K562 (cell line): ENCODE measurements at regions not wholly inside any gene's neighbourhood (a gene's known extent, or its start where the extent isn't known, plus 50 kb on each side); places are given as distances from the start of the nearest gene placed in this dataset.
A peak's percentile ranks its signal among the peaks of the same experiment; 100 is the strongest.
"Not testable (repeated sequence)": the region's sequence is repeated elsewhere in the genome, so short reads cannot be mapped to it uniquely, and the experiment has no call there.

Experiments
- ATAC-seq: fragments of 200-7000 bp; cut with Tn5 transposase; 3 replicates; pipeline ENCODE4 v1.9.1; 2020; ENCODE audit warnings: moderate library complexity
- BruUV-seq: library from RNA; stranded (reverse); fragments of 400-500 nt; replicated peaks from 2 replicates; lab custom pipeline; 2021; lab: Mats Ljungman, UMichigan
- CTCF ChIA-PET: fragments of 300-600 bp; formaldehyde crosslinking; extraction: SDS; loops from one replicate; lab custom pipeline; 2021; ENCODE audit warnings: low intra/inter-chr PET ratio; lab: Yijun Ruan, JAX
- POLR2A ChIA-PET: fragments of 300-600, 350-650 bp; sonication (Branson Sonifier 250); formaldehyde crosslinking; extraction: SDS; loops from one replicate; lab custom pipeline; 2021; ENCODE audit warnings: antibody characterized with exemption, inconsistent platforms; lab: Yijun Ruan, JAX
- DNase-seq, 4 experiments: peaks; one replicate each; pipeline versions ENCODE4 v3.0.0 to v3.0.0-alpha.2; 2011 to 2018; ENCODE audit warnings: low spot score in 3 of 4, mixed read lengths in 3 of 4; ENCODE audit errors: extremely low read depth in 1 of 4
- FAIRE-seq: peaks from 2 replicates; lab custom pipeline; 2011; peaks lifted over from hg19 to GRCh38; lab: Jason Lieb, UNC
- H2AFZ ChIP-seq: 2 replicates; pipeline ENCODE4 v1.6.0; 2011; ENCODE audit warnings: low read depth, low read length, control low read depth, inconsistent platforms
- H3K27ac ChIP-seq: fragments of 200-600 bp; 3 replicates; pipeline ENCODE4 v1.8.0; 2011; ENCODE audit warnings: low read depth, mild to moderate bottlenecking, control low read depth, inconsistent platforms, low read length, moderate library complexity, mixed read lengths; ENCODE audit errors: extremely low read depth
- H3K27me3 ChIP-seq, 2 experiments: fragments of 300-600 bp in 1 of 2; 2 replicates in 1 of 2; 3 replicates in 1 of 2; pipeline versions ENCODE4 v1.6.0 to v1.8.0; 2011; ENCODE audit warnings: inconsistent platforms in 2 of 2, low read length in 2 of 2, mild to moderate bottlenecking in 1 of 2, mixed read lengths in 1 of 2, moderate library complexity in 1 of 2; ENCODE audit not compliant: control insufficient read depth in 2 of 2, insufficient read depth in 2 of 2
- H3K36me3 ChIP-seq: fragments of 300-600 bp; 3 replicates; pipeline ENCODE4 v1.8.0; 2011; ENCODE audit warnings: mild to moderate bottlenecking, low read length, inconsistent platforms; ENCODE audit not compliant: control insufficient read depth, insufficient read depth
- H3K4me1 ChIP-seq, 2 experiments: fragments of 200-600 bp in 1 of 2; replicated peaks in 1 of 2; 2 replicates in 1 of 2; 3 replicates in 1 of 2; pipeline versions ENCODE4 v1.5.1 to v1.8.0; 2011; ENCODE audit warnings: inconsistent platforms in 2 of 2, low read length in 2 of 2, mild to moderate bottlenecking in 1 of 2, mixed read lengths in 1 of 2, moderate library complexity in 1 of 2; ENCODE audit not compliant: control insufficient read depth in 2 of 2, insufficient read depth in 2 of 2
- H3K4me2 ChIP-seq: 2 replicates; pipeline ENCODE4 v1.6.1; 2011; ENCODE audit warnings: low read length, control low read depth, inconsistent platforms, mixed read lengths; ENCODE audit not compliant: insufficient read depth
- H3K4me3 ChIP-seq: fragments of 200-600 bp; sonication (generic), shearing (Covaris generic); 2 replicates; pipeline ENCODE4 v1.5.1; 2016; ENCODE audit warnings: control low read depth, inconsistent platforms
- H3K79me2 ChIP-seq: fragments of 200-600 bp; 3 replicates; pipeline ENCODE4 v1.8.0; 2011; ENCODE audit warnings: low read length, inconsistent platforms; ENCODE audit not compliant: control insufficient read depth, insufficient read depth
- H3K9ac ChIP-seq, 2 experiments: 2 replicates each; pipeline versions ENCODE4 v1.6.0 to v1.6.1; 2011; ENCODE audit warnings: low read depth in 2 of 2, low read length in 2 of 2, control low read depth in 1 of 2, inconsistent platforms in 1 of 2, mild to moderate bottlenecking in 1 of 2, mixed read lengths in 1 of 2; ENCODE audit not compliant: insufficient read depth in 1 of 2
- H3K9me1 ChIP-seq: one replicate; pipeline ENCODE4 v1.6.0; 2011; ENCODE audit warnings: inconsistent platforms, mild to moderate bottlenecking, low read length, moderate library complexity; ENCODE audit not compliant: control insufficient read depth, insufficient read depth
- H3K9me3 ChIP-seq: replicated peaks from 2 replicates; pipeline ENCODE4 v1.5.1; 2011; ENCODE audit warnings: low read depth, low read length, inconsistent platforms; ENCODE audit not compliant: control insufficient read depth, insufficient read depth
- H4K20me1 ChIP-seq: replicated peaks from 2 replicates; pipeline ENCODE4 v1.6.1; 2011; ENCODE audit warnings: low read length, inconsistent platforms, mixed read lengths; ENCODE audit not compliant: control insufficient read depth, insufficient read depth
- WGBS: fragments of 100-300 bp; shearing (Covaris generic); methylation state at CpG from one replicate; pipeline ENCODE4 v1.1.6; 2016; ENCODE audit warnings: low coverage, mixed read lengths; ENCODE audit not compliant: insufficient coverage; ENCODE audit errors: missing lambda C conversion rate; 5-methylcytosine and 5-hydroxymethylcytosine counted together
- in situ Hi-C: fragments of 300-500 bp; cut with MboI; formaldehyde crosslinking; loops from 4 replicates; pipeline ENCODE4 v1.15.0; 2018; ENCODE audit warnings: inconsistent platforms, mixed read lengths
- intact Hi-C: fragments of 100-400 bp; cut with micrococcal nuclease; formaldehyde crosslinking; loops from 2 replicates; pipeline ENCODE4 v1.14.2; 2022

GRCh38 chr15:20248434-20248833 is 293.2 kb downstream of the GOLGA6L6 start:
- H3K4me3 ChIP-seq, BruUV-seq, H3K9me1 ChIP-seq, H3K9ac ChIP-seq, FAIRE-seq, H4K20me1 ChIP-seq, H3K4me2 ChIP-seq, CTCF ChIA-PET, H3K36me3 ChIP-seq, intact Hi-C loops, H3K27ac ChIP-seq, H3K79me2 ChIP-seq, H3K4me1 ChIP-seq, H2AFZ ChIP-seq, H3K27me3 ChIP-seq, H3K9me3 ChIP-seq, POLR2A ChIA-PET: not testable (repeated sequence)
- in situ Hi-C loops, result loop anchor here (25.0 kb wide), 1 partner anchor 211 kb away; no protein-coding TSS in a partner anchor
- DNase-seq, result peak in 2 of 4 experiments; percentile 3 to 4
- WGBS, result 0% methylated on average over 4 of the region's 4 CpGs
- ATAC-seq, result peak; percentile 16

- H3K9me3 ChIP-seq, H3K27me3 ChIP-seq, POLR2A ChIA-PET, H3K36me3 ChIP-seq, BruUV-seq, H3K4me2 ChIP-seq, H3K4me1 ChIP-seq, FAIRE-seq, H3K4me3 ChIP-seq, CTCF ChIA-PET, H3K79me2 ChIP-seq, ATAC-seq, H3K9ac ChIP-seq, H2AFZ ChIP-seq, DNase-seq, intact Hi-C loops, H3K27ac ChIP-seq, H3K9me1 ChIP-seq, H4K20me1 ChIP-seq: not testable (repeated sequence)
- in situ Hi-C loops, result loop anchor here (25.0 kb wide), 1 partner anchor 210 kb away; no protein-coding TSS in a partner anchor
- 2% methylated on average over 6 of the region's 6 CpGs for WGBS
These were observed 294.5 kb downstream of the GOLGA6L6 start for GRCh38 chr15:20247137-20247536.

GRCh38 chr15:20246624-20247023 is 295.0 kb downstream of the GOLGA6L6 start:
- H3K27ac ChIP-seq, BruUV-seq, H3K4me1 ChIP-seq, H3K9me1 ChIP-seq, H3K36me3 ChIP-seq, H3K79me2 ChIP-seq, H3K27me3 ChIP-seq, H4K20me1 ChIP-seq, H3K4me3 ChIP-seq, intact Hi-C loops, H3K4me2 ChIP-seq, H3K9ac ChIP-seq, H3K9me3 ChIP-seq, FAIRE-seq, CTCF ChIA-PET, H2AFZ ChIP-seq, ATAC-seq, POLR2A ChIA-PET: not testable (repeated sequence)
- WGBS, result under 1% methylated on average over 8 of the region's 8 CpGs
- in situ Hi-C loops, result loop anchor here (25.0 kb wide), 1 partner anchor 209 kb away; no protein-coding TSS in a partner anchor
- DNase-seq, result peak in 2 of 4 experiments; percentile 3 to 13

- CTCF ChIA-PET, H3K4me1 ChIP-seq, POLR2A ChIA-PET, H3K27me3 ChIP-seq, H2AFZ ChIP-seq, H3K9me1 ChIP-seq, DNase-seq, H3K9ac ChIP-seq, H3K9me3 ChIP-seq, H3K27ac ChIP-seq, BruUV-seq, H4K20me1 ChIP-seq, H3K79me2 ChIP-seq, H3K4me3 ChIP-seq, H3K36me3 ChIP-seq, ATAC-seq, intact Hi-C loops, H3K4me2 ChIP-seq, FAIRE-seq: not testable (repeated sequence)
- 1% methylated on average over 3 of the region's 3 CpGs for WGBS
- in situ Hi-C loops, result loop anchor here (25.0 kb wide), 1 partner anchor 209 kb away; no protein-coding TSS in a partner anchor
These were observed 295.7 kb downstream of the GOLGA6L6 start for GRCh38 chr15:20245856-20246255.
